ENCODE measurements at regions not wholly inside any gene's neighbourhood (a gene's known extent, or its start where the extent isn't known, plus 50 kb on each side); places are given as distances from the start of the nearest gene placed in this dataset.

DNA sequence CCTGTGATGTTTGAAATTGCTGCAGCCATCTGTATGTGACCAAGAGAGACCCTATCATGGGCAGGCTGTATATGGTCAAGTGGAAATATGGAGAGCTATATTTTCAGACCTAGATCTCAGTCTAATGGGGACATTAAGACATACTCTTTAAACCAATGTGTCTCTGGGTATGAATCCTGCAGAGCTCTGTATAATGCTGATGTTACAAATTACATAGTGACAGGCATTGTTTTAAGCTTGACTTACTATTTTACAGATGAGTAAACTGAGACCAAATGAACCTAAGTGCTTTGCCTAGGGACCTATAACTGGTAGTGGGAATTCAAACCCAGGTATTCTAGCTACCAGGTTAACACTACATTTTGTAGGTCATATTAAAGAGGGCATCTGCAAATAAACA is 71.3 kb upstream of the GRXCR1 start:
- TF ChIP-seq, protein P1, sequence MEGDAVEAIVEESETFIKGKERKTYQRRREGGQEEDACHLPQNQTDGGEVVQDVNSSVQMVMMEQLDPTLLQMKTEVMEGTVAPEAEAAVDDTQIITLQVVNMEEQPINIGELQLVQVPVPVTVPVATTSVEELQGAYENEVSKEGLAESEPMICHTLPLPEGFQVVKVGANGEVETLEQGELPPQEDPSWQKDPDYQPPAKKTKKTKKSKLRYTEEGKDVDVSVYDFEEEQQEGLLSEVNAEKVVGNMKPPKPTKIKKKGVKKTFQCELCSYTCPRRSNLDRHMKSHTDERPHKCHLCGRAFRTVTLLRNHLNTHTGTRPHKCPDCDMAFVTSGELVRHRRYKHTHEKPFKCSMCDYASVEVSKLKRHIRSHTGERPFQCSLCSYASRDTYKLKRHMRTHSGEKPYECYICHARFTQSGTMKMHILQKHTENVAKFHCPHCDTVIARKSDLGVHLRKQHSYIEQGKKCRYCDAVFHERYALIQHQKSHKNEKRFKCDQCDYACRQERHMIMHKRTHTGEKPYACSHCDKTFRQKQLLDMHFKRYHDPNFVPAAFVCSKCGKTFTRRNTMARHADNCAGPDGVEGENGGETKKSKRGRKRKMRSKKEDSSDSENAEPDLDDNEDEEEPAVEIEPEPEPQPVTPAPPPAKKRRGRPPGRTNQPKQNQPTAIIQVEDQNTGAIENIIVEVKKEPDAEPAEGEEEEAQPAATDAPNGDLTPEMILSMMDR (IDR thresholded peaks at IDR 0.05): no peak
- TF ChIP-seq POLR2A (IDR thresholded peaks at IDR 0.05): no peak

All from body of pancreas (tissue), 4 donors.